ENCODE measurements at regions not wholly inside any gene's neighbourhood (a gene's known extent, or its start where the extent isn't known, plus 50 kb on each side); places are given as distances from the start of the nearest gene placed in this dataset.

DNA sequence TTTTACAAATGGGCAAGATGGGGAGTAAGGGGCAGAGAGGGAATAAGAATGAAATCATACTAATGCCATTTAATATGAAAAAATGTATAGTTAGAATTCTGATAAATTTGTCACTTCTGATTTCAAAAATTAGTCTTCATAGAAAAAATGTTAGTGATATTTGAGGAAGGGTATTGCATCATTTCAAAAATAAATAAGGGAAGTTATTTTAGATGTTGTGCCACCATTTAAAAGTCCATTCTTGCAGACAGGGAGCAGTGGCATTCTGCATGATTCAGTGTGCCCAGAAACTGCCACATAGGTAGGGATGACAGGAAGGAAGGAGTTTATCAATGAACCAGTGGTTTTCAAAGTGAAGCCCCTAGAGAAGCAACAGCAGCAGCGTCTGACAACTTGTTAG, 674.6 kb downstream of the EPM2A start:
- no peak overlapping the region for H3K4me3 ChIP-seq
- no peaks in the 10 kb centered on the region for H3K36me3 ChIP-seq
- intact Hi-C loops (cut with DNase I): no loop called here
- TF ChIP-seq, protein P1, sequence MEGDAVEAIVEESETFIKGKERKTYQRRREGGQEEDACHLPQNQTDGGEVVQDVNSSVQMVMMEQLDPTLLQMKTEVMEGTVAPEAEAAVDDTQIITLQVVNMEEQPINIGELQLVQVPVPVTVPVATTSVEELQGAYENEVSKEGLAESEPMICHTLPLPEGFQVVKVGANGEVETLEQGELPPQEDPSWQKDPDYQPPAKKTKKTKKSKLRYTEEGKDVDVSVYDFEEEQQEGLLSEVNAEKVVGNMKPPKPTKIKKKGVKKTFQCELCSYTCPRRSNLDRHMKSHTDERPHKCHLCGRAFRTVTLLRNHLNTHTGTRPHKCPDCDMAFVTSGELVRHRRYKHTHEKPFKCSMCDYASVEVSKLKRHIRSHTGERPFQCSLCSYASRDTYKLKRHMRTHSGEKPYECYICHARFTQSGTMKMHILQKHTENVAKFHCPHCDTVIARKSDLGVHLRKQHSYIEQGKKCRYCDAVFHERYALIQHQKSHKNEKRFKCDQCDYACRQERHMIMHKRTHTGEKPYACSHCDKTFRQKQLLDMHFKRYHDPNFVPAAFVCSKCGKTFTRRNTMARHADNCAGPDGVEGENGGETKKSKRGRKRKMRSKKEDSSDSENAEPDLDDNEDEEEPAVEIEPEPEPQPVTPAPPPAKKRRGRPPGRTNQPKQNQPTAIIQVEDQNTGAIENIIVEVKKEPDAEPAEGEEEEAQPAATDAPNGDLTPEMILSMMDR (IDR thresholded peaks at IDR 0.05): no peak
- no peaks in the 10 kb centered on the region for H3K27me3 ChIP-seq
- no peak overlapping the region for H3K27ac ChIP-seq
- DNase-seq: no peak
- H3K4me1 ChIP-seq: no peaks in the 10 kb centered on the region
- no peak for FAIRE-seq
- WGBS, 2 donors: 63 to 79% methylated on average over 1 of the region's 1 CpG
- no peaks in the 10 kb centered on the region for H3K9me3 ChIP-seq
- ATAC-seq: no peak

DNA sequence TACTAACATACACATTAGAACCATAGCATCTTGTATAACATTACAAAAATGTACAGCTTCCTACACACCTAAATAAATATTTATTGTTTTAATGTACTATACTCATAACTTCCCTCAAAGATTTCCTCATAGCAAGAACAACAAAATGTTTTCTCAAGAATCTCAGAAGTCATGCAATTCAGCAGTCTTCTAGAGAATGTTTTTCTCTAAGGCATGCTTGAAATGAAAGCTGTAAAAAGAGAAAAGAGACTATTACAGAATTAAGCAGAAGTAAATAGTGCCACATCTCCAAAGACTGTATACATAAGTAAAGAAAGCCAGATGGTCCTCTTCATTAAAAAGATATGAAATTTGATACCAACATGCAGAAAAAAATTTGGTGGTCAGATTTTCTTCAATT, 672.2 kb downstream of the EPM2A start:
- H3K27me3 ChIP-seq: no peaks in the 10 kb centered on the region
- intact Hi-C loops (cut with DNase I): no loop called here

DNA sequence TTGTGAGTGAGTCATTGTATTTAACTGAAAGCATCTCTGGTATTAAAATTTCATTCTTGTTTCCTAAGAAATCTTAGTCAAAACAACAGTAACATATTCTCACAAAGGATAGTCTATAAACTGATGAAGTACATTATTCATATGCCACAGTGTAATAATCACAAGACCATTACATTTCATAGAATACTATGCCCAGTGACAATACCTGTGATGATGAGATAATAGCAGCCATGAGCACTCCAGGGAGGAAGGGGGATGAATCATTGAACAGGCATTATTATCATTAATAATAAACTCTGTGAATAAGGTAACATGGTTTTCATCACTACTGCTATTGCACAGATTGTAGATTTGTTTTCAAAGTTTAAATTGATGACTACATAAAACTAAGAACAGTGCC, 667.9 kb downstream of the EPM2A start:
- intact Hi-C loops (cut with DNase I): no loop called here
- no peak overlapping the region for H3K27ac ChIP-seq
- H3K4me3 ChIP-seq: no peak overlapping the region
- no peaks in the 10 kb centered on the region for H3K4me1 ChIP-seq
- DNase-seq (no peak), FAIRE-seq (no peak), ATAC-seq (no peak)
- H3K36me3 ChIP-seq: no peaks in the 10 kb centered on the region
- TF ChIP-seq, protein P1 (IDR thresholded peaks at IDR 0.05): no peak
- no peaks in the 10 kb centered on the region for H3K9me3 ChIP-seq
- H3K27me3 ChIP-seq: no peaks in the 10 kb centered on the region

More for the DNA sequence above, 672.2 kb downstream of the EPM2A start:
- ATAC-seq: no peak
- DNase-seq: no peak
- no peak overlapping the region for H3K27ac ChIP-seq
- no peaks in the 10 kb centered on the region for H3K4me1 ChIP-seq
- TF ChIP-seq, protein P1 (IDR thresholded peaks at IDR 0.05): no peak
- H3K9me3 ChIP-seq: no peaks in the 10 kb centered on the region
- FAIRE-seq: no peak
- no peak overlapping the region for H3K4me3 ChIP-seq
- H3K36me3 ChIP-seq: no peaks in the 10 kb centered on the region

DNA sequence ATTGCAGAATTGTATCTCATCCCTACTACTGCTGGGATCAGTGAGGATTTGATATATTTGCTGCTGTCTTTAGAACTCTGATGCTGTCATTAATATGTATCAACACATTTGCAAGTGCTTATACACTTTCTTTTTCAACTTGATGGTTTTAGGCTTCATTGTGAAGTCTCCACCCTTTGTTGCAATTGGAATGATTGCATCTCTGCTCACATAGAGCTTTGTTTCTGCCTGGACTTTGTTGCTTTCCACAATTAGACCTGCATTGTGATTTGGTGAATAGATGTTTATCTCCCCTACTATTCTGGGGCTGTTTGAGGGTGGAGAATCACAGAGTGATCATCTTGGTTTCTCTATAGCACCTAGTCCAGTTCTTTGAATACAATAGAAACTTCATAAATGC, 666.7 kb downstream of the EPM2A start:
- Histone ChIP-seq H3K27me3 (no peaks in the 10 kb centered on the region), H3K9me3 (no peaks in the 10 kb centered on the region), H3K27ac (no peak overlapping the region), H3K36me3 (no peaks in the 10 kb centered on the region), H3K4me3 (no peak overlapping the region), H3K4me1 (no peaks in the 10 kb centered on the region)
- DNase-seq (no peak), ATAC-seq (no peak), FAIRE-seq (no peak)
- TF ChIP-seq, protein P1 (IDR thresholded peaks at IDR 0.05): no peak
- intact Hi-C loops (cut with DNase I): no loop called here

DNA sequence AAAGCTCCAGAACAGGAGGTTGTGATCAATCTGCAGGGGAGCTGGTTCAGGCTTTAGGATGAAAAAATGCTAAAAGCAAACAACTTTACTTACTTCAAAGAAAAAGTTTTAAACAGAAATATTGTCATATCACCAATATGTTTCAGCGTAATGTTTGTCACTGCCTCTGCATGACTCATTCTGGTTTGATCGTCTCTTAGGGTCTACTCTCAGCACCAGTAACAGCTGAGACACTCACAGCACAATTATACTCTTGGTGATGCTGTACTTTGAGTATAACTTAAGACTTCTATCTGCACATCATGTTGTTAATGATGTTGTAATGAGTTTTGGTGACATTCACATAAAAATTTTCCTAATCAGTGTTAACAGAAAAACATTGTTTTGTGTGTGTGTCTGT, 665.4 kb downstream of the EPM2A start:
- DNase-seq (no peak), ATAC-seq (no peak), FAIRE-seq (no peak)
- Histone ChIP-seq H3K27me3 (no peaks in the 10 kb centered on the region), H3K4me1 (no peaks in the 10 kb centered on the region), H3K4me3 (no peak overlapping the region), H3K9me3 (no peaks in the 10 kb centered on the region), H3K36me3 (no peaks in the 10 kb centered on the region), H3K27ac (no peak overlapping the region)
- WGBS, 2 donors: 67 to 70% methylated on average over 2 of the region's 2 CpGs
- TF ChIP-seq, protein P1 (IDR thresholded peaks at IDR 0.05): no peak
- intact Hi-C loops (cut with DNase I): no loop called here
